ENCODE measurements at regions not wholly inside any gene's neighbourhood (a gene's known extent, or its start where the extent isn't known, plus 50 kb on each side); places are given as distances from the start of the nearest gene placed in this dataset.

- Mint-ChIP-seq H3K4me1 (no peaks in the 10 kb centered on the region), H3K27ac (no peak overlapping the region), H3K27me3 (no peaks in the 10 kb centered on the region), H3K9me3 (ENCODE audit: insufficient read depth) (peaks cover 2% of the 10 kb centered on the region), H3K4me3 (no peak overlapping the region)
- WGBS (ENCODE audit: insufficient coverage) = no CpG with 5 or more reads among the region's 3 CpGs
- DNase-seq (no peak), ATAC-seq (ENCODE audit: low read depth) (no peak)
- intact Hi-C loops (cut with micrococcal nuclease) = no loop called here
- Histone ChIP-seq H3K4me1 (ENCODE audit: control insufficient read depth in 2 of 2, insufficient read depth in 2 of 2, low read length in 2 of 2) (no peaks in the 10 kb centered on the region), H3K27ac (ENCODE audit: low read length in 2 of 2) (no peak overlapping the region), H2AFZ (ENCODE audit: insufficient read depth, low read depth, low read length, poor library complexity, severe bottlenecking) (no peak overlapping the region), H3K36me3 (replicated peaks in 1 of 2; ENCODE audit: control extremely low read depth in 1 of 2, control insufficient read depth in 1 of 2, extremely low read depth in 1 of 2, insufficient read depth in 2 of 2, low read length in 1 of 2) (no peaks in the 10 kb centered on the region), H3K79me2 (ENCODE audit: control insufficient read depth, insufficient read depth, low read length) (no peaks in the 10 kb centered on the region), H4K20me1 (ENCODE audit: control insufficient read depth, insufficient read depth, low read length, poor library complexity, severe bottlenecking) (no peaks in the 10 kb centered on the region), H3K9ac (ENCODE audit: low read length) (no peak overlapping the region), H3K4me3 (ENCODE audit: control extremely low read depth in 1 of 5, extremely low read depth in 1 of 5, insufficient read depth in 1 of 5, low read depth in 2 of 5, low read length in 4 of 5) (no peak overlapping the region), H3K27me3 (replicated peaks in 1 of 4; ENCODE audit: control extremely low read depth in 1 of 4, control insufficient read depth in 3 of 4, insufficient read depth in 4 of 4, low read length in 3 of 4) (no peaks in the 10 kb centered on the region), H3K4me2 (replicated peaks; ENCODE audit: low read depth, low read length, poor library complexity, severe bottlenecking) (no peak overlapping the region), H3K9me3 (ENCODE audit: control extremely low read depth in 1 of 3, control insufficient read depth in 2 of 3, insufficient read depth in 1 of 3, low read length in 2 of 3) (no peaks in the 10 kb centered on the region)
- POLR2A ChIA-PET = no interaction called here
- CTCF ChIA-PET = no interaction called here
- TF ChIP-seq CTCF (IDR thresholded peaks at IDR 0.05) (no peak), EZH2 (IDR thresholded peaks at IDR 0.05; ENCODE audit: borderline replicate concordance, insufficient read depth, low read depth, low read length, poor library complexity, severe bottlenecking) (no peak)
Measured at GRCh38 chr5:124090115-124090514, 578.1 kb downstream of the CSNK1G3 start.

GRCh38 chr5:124089578-124089977 lies 577.6 kb downstream of the CSNK1G3 start:
- CTCF ChIA-PET = no interaction called here
- no peak overlapping the region for H3K27ac ChIP-seq (ENCODE audit: low read length in 2 of 2)
- no peak overlapping the region for H3K9ac ChIP-seq (ENCODE audit: low read length)
- ATAC-seq (ENCODE audit: low read depth) = no peak
- H2AFZ ChIP-seq (ENCODE audit: insufficient read depth, low read depth, low read length, poor library complexity, severe bottlenecking) = no peak overlapping the region
- H4K20me1 ChIP-seq (ENCODE audit: control insufficient read depth, insufficient read depth, low read length, poor library complexity, severe bottlenecking) = no peaks in the 10 kb centered on the region
- no peaks in the 10 kb centered on the region for H3K27me3 ChIP-seq (replicated peaks in 1 of 4; ENCODE audit: control extremely low read depth in 1 of 4, control insufficient read depth in 3 of 4, insufficient read depth in 4 of 4, low read length in 3 of 4)
- Mint-ChIP-seq H3K4me1 (no peaks in the 10 kb centered on the region), H3K27me3 (no peaks in the 10 kb centered on the region), H3K27ac (no peak overlapping the region), H3K9me3 (ENCODE audit: insufficient read depth) (peaks cover 2% of the 10 kb centered on the region), H3K4me3 (no peak overlapping the region)
- H3K4me1 ChIP-seq (ENCODE audit: control insufficient read depth in 2 of 2, insufficient read depth in 2 of 2, low read length in 2 of 2) = no peaks in the 10 kb centered on the region
- no peak overlapping the region for H3K4me3 ChIP-seq (ENCODE audit: control extremely low read depth in 1 of 5, extremely low read depth in 1 of 5, insufficient read depth in 1 of 5, low read depth in 2 of 5, low read length in 4 of 5)
- DNase-seq = no peak
- H3K9me3 ChIP-seq (ENCODE audit: control extremely low read depth in 1 of 3, control insufficient read depth in 2 of 3, insufficient read depth in 1 of 3, low read length in 2 of 3) = no peaks in the 10 kb centered on the region
- WGBS (ENCODE audit: insufficient coverage) = 40% methylated on average over 1 of the region's 2 CpGs
- H3K36me3 ChIP-seq (replicated peaks in 1 of 2; ENCODE audit: control extremely low read depth in 1 of 2, control insufficient read depth in 1 of 2, extremely low read depth in 1 of 2, insufficient read depth in 2 of 2, low read length in 1 of 2) = no peaks in the 10 kb centered on the region
- no peaks in the 10 kb centered on the region for H3K79me2 ChIP-seq (ENCODE audit: control insufficient read depth, insufficient read depth, low read length)
- intact Hi-C loops (cut with micrococcal nuclease) = no loop called here
- H3K4me2 ChIP-seq (replicated peaks; ENCODE audit: low read depth, low read length, poor library complexity, severe bottlenecking) = no peak overlapping the region
- TF ChIP-seq EZH2 (IDR thresholded peaks at IDR 0.05; ENCODE audit: borderline replicate concordance, insufficient read depth, low read depth, low read length, poor library complexity, severe bottlenecking) = no peak
- TF ChIP-seq CTCF (IDR thresholded peaks at IDR 0.05) = no peak
- POLR2A ChIA-PET = no interaction called here
